ENCODE measurements at regions not wholly inside any gene's neighbourhood (a gene's known extent, or its start where the extent isn't known, plus 50 kb on each side); places are given as distances from the start of the nearest gene placed in this dataset.

DNA sequence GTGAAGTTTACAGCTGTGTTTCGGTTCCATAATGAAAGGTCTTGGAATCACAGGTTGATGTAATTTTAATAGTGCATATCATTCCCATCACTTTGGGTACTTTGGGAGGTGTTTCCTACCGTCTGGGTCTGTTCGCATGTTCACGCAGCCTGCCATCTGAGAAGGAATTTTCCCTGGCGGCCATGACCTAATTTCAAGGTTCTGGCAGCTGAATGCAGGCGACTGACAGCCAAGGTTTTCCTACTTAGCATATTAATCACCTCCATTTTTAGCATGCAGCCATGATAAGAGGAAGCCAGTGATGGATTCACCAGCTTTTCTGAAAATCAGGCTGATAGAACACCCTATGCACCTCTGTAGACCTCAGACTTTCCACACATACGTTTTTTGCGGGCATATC is 319.1 kb upstream of the TMEM229A start:
- TF ChIP-seq CTCF (IDR thresholded peaks at IDR 0.05) (no peak), EP300 (IDR thresholded peaks at IDR 0.05) (no peak)
